HEK293 (cell line): ENCODE measurements at regions not wholly inside any gene's neighbourhood (a gene's known extent, or its start where the extent isn't known, plus 50 kb on each side); places are given as distances from the start of the nearest gene placed in this dataset.

ENCODE experiments used
- GFI1B ChIP-seq: fragments of 450-650 bp; formaldehyde crosslinking; IDR thresholded peaks from 2 replicates; pipeline ENCODE4 v1.5.1; 2016; ENCODE audit warnings: missing biosample characterization, missing genetic modification characterization
- ZBTB17 ChIP-seq: fragments of 450-650 bp; formaldehyde crosslinking; IDR thresholded peaks from 2 replicates; pipeline ENCODE4 v1.5.1; 2016; ENCODE audit warnings: missing biosample characterization, missing genetic modification characterization
- ZFP41 ChIP-seq: fragments of 450-650 bp; formaldehyde crosslinking; IDR thresholded peaks from 2 replicates; pipeline ENCODE4 v1.5.1; 2016; ENCODE audit warnings: missing biosample characterization, missing genetic modification characterization, borderline replicate concordance
- ZNF155 ChIP-seq: fragments of 450-650 bp; formaldehyde crosslinking; IDR thresholded peaks from 2 replicates; pipeline ENCODE4 v1.5.1; 2016; ENCODE audit warnings: missing biosample characterization, missing genetic modification characterization
- ZNF23 ChIP-seq: fragments of 450-650 bp; formaldehyde crosslinking; IDR thresholded peaks from 2 replicates; pipeline ENCODE4 v1.5.1; 2016; ENCODE audit warnings: missing biosample characterization, missing genetic modification characterization, borderline replicate concordance
- ZNF350 ChIP-seq: fragments of 450-650 bp; formaldehyde crosslinking; IDR thresholded peaks from 2 replicates; pipeline ENCODE4 v1.5.0; 2017; ENCODE audit warnings: missing biosample characterization, mild to moderate bottlenecking, missing genetic modification characterization
- ZNF510 ChIP-seq: fragments of 450-650 bp; formaldehyde crosslinking; IDR thresholded peaks from 2 replicates; pipeline ENCODE4 v1.5.1; 2018; ENCODE audit warnings: mild to moderate bottlenecking, missing genetic modification characterization, missing biosample characterization; ENCODE audit not compliant: insufficient replicate concordance
- ZNF529 ChIP-seq: fragments of 450-650 bp; formaldehyde crosslinking; IDR thresholded peaks from 2 replicates; pipeline ENCODE4 v1.5.1; 2017; ENCODE audit warnings: missing genetic modification characterization, missing biosample characterization; ENCODE audit not compliant: insufficient replicate concordance
- ZNF670 ChIP-seq: fragments of 450-650 bp; formaldehyde crosslinking; IDR thresholded peaks from 2 replicates; pipeline ENCODE4 v1.5.1; 2016; ENCODE audit warnings: missing biosample characterization, missing genetic modification characterization, low read depth
- TF ChIP-seq, protein P1 (sequence below): fragments of 450-650 bp; IDR thresholded peaks from 2 replicates; pipeline ENCODE4 v1.5.1; 2018; ENCODE audit warnings: missing biosample characterization, missing genetic modification characterization
- TF ChIP-seq, protein P2 (sequence below): fragments of 450-650 bp; formaldehyde crosslinking; IDR thresholded peaks from 2 replicates; pipeline ENCODE4 v1.5.1; 2016; ENCODE audit warnings: missing biosample characterization, missing genetic modification characterization
- TF ChIP-seq, protein P3 (sequence below): fragments of 450-650 bp; formaldehyde crosslinking; IDR thresholded peaks from 2 replicates; pipeline ENCODE4 v1.5.1; 2016; ENCODE audit warnings: missing biosample characterization, missing genetic modification characterization

DNA sequence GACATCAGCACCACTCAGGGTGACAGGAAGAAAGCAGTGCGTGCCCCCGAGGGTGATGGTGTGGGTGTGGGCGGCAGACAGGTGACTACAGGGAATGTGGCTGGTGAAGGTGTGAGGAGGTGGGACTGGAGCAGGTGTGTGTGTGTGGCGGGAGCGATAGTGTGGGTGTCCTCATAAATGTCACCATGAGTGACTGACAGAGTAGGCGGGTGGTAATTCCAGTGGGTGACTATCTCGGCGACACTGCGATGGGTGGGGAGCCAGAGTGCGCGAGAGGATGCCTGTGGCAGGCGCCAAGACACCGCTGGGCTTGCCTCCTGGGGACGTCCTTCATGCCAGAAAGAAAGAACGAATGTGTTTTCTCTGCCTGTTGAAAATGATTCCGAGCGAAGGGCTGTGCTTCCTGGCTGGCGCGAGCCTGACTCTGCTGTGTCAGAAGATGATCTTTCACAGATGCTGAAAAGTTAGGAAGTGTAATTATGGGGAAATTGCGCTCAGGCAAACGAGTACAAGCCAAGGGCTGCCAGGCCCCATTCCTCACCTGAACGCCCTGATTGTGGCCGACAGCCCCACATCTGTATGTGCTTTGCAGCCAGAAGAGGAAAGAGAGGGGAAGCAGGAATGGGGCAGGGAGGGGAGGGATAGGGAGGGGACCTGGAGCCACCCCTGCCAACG is 98.8 kb upstream of the CD82 start:
- TF ChIP-seq GFI1B (tag by site-specific recombination): no peak
- TF ChIP-seq, protein P1, sequence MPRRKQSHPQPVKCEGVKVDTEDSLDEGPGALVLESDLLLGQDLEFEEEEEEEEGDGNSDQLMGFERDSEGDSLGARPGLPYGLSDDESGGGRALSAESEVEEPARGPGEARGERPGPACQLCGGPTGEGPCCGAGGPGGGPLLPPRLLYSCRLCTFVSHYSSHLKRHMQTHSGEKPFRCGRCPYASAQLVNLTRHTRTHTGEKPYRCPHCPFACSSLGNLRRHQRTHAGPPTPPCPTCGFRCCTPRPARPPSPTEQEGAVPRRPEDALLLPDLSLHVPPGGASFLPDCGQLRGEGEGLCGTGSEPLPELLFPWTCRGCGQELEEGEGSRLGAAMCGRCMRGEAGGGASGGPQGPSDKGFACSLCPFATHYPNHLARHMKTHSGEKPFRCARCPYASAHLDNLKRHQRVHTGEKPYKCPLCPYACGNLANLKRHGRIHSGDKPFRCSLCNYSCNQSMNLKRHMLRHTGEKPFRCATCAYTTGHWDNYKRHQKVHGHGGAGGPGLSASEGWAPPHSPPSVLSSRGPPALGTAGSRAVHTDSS (tag by site-specific recombination): no peak
- TF ChIP-seq, protein P2, sequence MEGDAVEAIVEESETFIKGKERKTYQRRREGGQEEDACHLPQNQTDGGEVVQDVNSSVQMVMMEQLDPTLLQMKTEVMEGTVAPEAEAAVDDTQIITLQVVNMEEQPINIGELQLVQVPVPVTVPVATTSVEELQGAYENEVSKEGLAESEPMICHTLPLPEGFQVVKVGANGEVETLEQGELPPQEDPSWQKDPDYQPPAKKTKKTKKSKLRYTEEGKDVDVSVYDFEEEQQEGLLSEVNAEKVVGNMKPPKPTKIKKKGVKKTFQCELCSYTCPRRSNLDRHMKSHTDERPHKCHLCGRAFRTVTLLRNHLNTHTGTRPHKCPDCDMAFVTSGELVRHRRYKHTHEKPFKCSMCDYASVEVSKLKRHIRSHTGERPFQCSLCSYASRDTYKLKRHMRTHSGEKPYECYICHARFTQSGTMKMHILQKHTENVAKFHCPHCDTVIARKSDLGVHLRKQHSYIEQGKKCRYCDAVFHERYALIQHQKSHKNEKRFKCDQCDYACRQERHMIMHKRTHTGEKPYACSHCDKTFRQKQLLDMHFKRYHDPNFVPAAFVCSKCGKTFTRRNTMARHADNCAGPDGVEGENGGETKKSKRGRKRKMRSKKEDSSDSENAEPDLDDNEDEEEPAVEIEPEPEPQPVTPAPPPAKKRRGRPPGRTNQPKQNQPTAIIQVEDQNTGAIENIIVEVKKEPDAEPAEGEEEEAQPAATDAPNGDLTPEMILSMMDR (tag by site-specific recombination): no peak
- TF ChIP-seq ZNF510 (tag by site-specific recombination): no peak
- TF ChIP-seq ZFP41: no peak
- no peak for TF ChIP-seq ZNF529 (tag by site-specific recombination)
- TF ChIP-seq ZNF350 (tag by site-specific recombination): no peak
- no peak for TF ChIP-seq ZNF670 (tag by site-specific recombination)
- no peak for TF ChIP-seq ZBTB17
- TF ChIP-seq ZNF23 (tag by site-specific recombination): no peak
- TF ChIP-seq, protein P3, sequence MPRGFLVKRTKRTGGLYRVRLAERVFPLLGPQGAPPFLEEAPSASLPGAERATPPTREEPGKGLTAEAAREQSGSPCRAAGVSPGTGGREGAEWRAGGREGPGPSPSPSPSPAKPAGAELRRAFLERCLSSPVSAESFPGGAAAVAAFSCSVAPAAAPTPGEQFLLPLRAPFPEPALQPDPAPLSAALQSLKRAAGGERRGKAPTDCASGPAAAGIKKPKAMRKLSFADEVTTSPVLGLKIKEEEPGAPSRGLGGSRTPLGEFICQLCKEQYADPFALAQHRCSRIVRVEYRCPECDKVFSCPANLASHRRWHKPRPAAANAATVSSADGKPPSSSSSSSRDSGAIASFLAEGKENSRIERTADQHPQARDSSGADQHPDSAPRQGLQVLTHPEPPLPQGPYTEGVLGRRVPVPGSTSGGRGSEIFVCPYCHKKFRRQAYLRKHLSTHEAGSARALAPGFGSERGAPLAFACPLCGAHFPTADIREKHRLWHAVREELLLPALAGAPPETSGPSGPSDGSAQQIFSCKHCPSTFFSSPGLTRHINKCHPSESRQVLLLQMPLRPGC (tag by site-specific recombination): no peak
- no peak for TF ChIP-seq ZNF155 (tag by site-specific recombination)
